NCI-H1417 (cell line): ENCODE measurements at regions not wholly inside any gene's neighbourhood (a gene's known extent, or its start where the extent isn't known, plus 50 kb on each side); places are given as distances from the start of the nearest gene placed in this dataset.

Experiments
- DNase-seq, 3 experiments: peaks; one replicate each; lab custom pipeline; 2025; lab: John Stamatoyannopoulos, UW

- no peak for DNase-seq
These were observed 51.9 kb upstream of the PTPRS start for GRCh38 chr19:5392486-5392885.

GRCh38 chr19:5393088-5393487, 52.5 kb upstream of the PTPRS start:
- no peak for DNase-seq

DNA sequence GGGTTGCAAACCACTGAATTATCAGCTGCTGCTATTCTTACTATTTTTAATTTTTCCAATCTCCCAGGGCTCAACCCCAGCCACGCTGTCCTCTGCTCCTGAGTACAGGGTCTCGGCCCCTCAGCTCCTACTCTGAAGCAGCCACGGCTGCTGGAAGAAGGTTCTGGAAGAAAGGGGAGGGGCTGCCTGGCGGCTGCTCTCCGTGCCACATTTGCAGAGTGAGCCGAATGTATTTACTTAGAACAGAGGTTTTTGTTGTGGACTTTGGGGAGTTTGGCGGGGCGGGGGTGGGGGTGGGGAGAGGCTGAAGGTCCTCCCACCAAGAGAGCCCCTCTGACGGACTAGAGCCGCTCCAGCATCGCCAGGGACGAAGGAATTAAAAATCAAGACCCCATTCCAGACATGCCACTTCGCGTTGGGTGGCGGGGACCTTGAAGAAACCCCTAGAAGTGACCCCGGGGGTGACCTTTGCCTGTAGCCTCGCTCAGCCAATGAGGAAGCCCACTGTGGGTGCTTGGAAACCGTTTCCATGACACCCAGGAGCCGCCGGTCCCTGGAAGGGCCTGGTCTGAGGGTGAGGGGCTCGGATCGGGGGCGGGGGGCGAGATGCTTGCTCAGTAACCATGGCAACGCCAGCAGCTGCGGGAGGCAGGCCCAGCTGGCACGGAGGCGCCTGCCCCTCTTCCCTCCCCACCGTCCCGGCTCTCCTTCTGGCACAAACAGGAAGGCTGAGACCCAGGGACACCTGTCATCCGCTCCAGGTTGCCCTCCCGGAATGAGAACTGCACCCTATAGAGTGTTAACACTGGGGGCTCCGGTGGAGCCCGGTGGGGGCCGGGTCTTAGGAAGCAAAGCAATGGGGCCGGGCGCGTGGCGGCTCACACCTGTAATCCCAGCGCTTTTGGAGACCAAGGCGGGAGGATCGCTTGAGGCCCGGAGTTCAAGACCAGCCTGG, 54.2 kb upstream of the PTPRS start:
- peak in 2 of 3 experiments; percentile 65 to 86 for DNase-seq

DNA sequence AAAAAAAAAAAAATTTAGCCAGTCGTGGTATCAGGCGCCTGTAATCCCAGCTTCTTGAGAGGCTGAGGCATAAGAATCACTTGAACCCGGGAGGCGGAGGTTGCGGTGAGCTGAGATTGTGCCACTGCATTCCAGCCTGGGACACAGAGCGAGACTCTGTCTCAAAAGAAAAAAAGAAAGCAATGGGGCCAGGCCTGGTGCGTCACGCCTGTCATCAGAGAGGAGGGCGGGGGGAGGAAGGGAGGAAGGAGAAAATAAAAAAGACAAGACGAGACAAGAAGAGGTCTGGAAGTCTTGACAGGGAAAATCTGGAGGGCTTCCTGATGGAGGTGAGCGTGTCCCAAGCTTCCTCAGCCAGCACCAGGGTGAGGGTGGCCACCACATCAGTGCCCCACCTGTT, 54.9 kb upstream of the PTPRS start:
- DNase-seq: no peak

- peak in 1 of 3 experiments; percentile 74 for DNase-seq
These were observed 55.7 kb upstream of the PTPRS start for GRCh38 chr19:5396096-5396939.

- DNase-seq: peak in 1 of 3 experiments; percentile 34
These were observed 56.4 kb upstream of the PTPRS start for GRCh38 chr19:5396963-5397362.

GRCh38 chr19:5397804-5398692, 57.2 kb upstream of the ZNRF4 start:
- DNase-seq: peak in 2 of 3 experiments; percentile 21 to 64

DNA sequence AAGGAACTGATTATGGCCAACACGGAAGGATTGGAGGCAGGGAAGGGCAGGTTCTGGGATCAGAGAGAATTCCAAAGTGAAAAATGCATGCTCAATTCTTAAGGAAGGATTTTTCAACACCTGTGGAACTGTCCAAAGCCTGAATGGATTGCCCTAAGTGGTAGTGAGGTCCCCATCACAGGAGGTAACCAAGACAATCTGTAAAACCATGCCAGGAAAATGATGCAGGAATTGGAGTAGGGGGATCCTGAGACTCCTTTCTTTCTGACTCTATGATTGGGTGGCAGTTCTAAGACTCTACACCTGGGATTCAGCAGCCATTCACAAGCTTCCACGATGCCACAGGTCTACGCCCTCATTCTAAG, 56.5 kb upstream of the ZNRF4 start:
- no peak for DNase-seq

DNA sequence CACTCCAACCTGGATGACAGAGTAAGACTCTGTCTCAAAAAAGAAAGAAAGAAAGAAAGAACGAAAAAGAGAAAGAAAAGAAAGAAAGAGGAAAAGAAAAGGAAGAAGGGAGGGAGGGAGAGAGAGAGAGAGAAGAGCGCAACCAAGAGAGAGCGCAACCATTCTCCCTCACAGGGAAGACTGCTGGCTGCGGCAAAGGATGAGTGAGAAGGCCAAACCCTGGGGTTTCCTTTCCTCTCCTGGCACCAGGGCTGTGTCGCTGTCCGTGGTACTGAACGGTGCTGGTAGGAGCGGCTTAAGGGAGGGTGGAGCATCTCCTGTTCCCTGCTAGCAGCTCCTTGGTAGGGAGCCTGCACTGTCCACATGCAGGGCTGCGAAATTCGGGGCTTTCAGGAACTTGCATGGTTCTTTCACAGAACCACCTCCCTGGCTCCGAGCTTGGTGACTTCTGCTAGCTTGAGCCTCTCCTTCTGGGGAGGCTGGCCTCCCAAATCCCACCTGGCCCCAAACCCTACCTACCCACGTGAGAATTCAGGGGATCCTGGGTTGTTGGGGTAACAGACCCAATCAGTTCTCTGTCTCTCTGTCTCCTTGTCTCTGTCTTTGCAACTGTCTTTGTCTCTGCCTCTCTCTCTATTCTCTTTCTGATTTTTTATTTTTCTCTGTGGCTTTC, 51.1 kb upstream of the ZNRF4 start:
- DNase-seq: no peak
